ENCODE measurements at regions not wholly inside any gene's neighbourhood (a gene's known extent, or its start where the extent isn't known, plus 50 kb on each side); places are given as distances from the start of the nearest gene placed in this dataset.

GRCh38 chr5:113897748-113898147, 384.3 kb downstream of the YTHDC2 start:
- intact Hi-C loops (cut with micrococcal nuclease): no loop called here
- Histone ChIP-seq H4K20me1 (ENCODE audit: insufficient read depth) (no peaks in the 10 kb centered on the region), H3K9ac (ENCODE audit: low read length) (no peak overlapping the region), H3K79me2 (ENCODE audit: insufficient read depth, low read length) (no peaks in the 10 kb centered on the region), H3K27me3 (ENCODE audit: insufficient read depth, low read length) (peaks cover 60% of the 10 kb centered on the region), H2AFZ (ENCODE audit: low read depth, low read length, poor library complexity, severe bottlenecking) (no peak overlapping the region), H3K4me2 (ENCODE audit: low read length) (no peak overlapping the region), H3K4me3 (replicated peaks in 1 of 2; ENCODE audit: low read depth in 1 of 2, low read length in 2 of 2) (no peak overlapping the region), H3K27ac (ENCODE audit: low read depth, low read length) (no peak overlapping the region), H3K9me2 (ENCODE audit: insufficient read depth) (no peaks in the 10 kb centered on the region; the same call in 1 of the 2 replicates), H3K4me1 (ENCODE audit: control insufficient read depth in 1 of 2, insufficient read depth in 2 of 2, low read length in 2 of 2) (no peaks in the 10 kb centered on the region), H3K36me3 (ENCODE audit: control insufficient read depth in 1 of 2, insufficient read depth in 2 of 2, low read length in 2 of 2) (no peaks in the 10 kb centered on the region), H3K9me3 (ENCODE audit: control insufficient read depth in 1 of 2, insufficient read depth in 1 of 2, low read depth in 1 of 2, low read length in 2 of 2) (no peaks in the 10 kb centered on the region)
- ChIA-PET POLR2A (no interaction called here), RAD21 (ENCODE audit: low non-redundant PET in 1 of 2, low total read pairs in 2 of 2, uncharacterized antibody in 2 of 2, unreplicated experiment in 2 of 2) (no interaction called here), CTCF (no interaction called here)
- DNase-seq (ENCODE audit: low read depth, low spot score) (no peak), ATAC-seq (no peak)
- no TSS peak for BruUV-seq (replicated peaks)
- TF ChIP-seq REST (IDR thresholded peaks at IDR 0.05; ENCODE audit: low read depth) (no peak), POLR2A (IDR thresholded peaks at IDR 0.05; ENCODE audit: borderline replicate concordance, extremely low read depth, insufficient read depth, insufficient read length) (no peak), JUND (IDR thresholded peaks at IDR 0.05) (no peak), ZNF274 (IDR thresholded peaks at IDR 0.05; ENCODE audit: low read depth, low read length) (no peak), ZBTB33 (IDR thresholded peaks at IDR 0.05; ENCODE audit: extremely low read depth, insufficient replicate concordance, low read length) (no peak), EZH2 (IDR thresholded peaks at IDR 0.05) (no peak), ZFX (IDR thresholded peaks at IDR 0.05) (no peak), TCF7L2 (IDR thresholded peaks at IDR 0.05; ENCODE audit: borderline replicate concordance, extremely low read depth, insufficient read depth, insufficient read length) (no peak), FOSL1 (IDR thresholded peaks at IDR 0.05; ENCODE audit: low read depth) (no peak), CTCF (IDR thresholded peaks at IDR 0.05 in 2 of 3, conservative IDR thresholded peaks at IDR 0.05 in 1 of 3; ENCODE audit: borderline replicate concordance in 1 of 3, insufficient read depth in 1 of 3, low read depth in 2 of 3, low read length in 2 of 3) (no peak), CBX3 (IDR thresholded peaks at IDR 0.05; ENCODE audit: low read depth) (no peak), MAX (IDR thresholded peaks at IDR 0.05) (no peak), EGR1 (IDR thresholded peaks at IDR 0.05; ENCODE audit: low read depth) (no peak), YY1 (IDR thresholded peaks at IDR 0.05; ENCODE audit: extremely low read depth, insufficient replicate concordance, low read depth, low read length) (no peak), POLR2AphosphoS5 (IDR thresholded peaks at IDR 0.05; ENCODE audit: low read depth, low read length) (no peak), SRF (IDR thresholded peaks at IDR 0.05; ENCODE audit: low read depth) (no peak), SP1 (IDR thresholded peaks at IDR 0.05; ENCODE audit: low read depth) (no peak), EZH2phosphoT487 (IDR thresholded peaks at IDR 0.05; ENCODE audit: borderline replicate concordance) (no peak), SIN3A (IDR thresholded peaks at IDR 0.05; ENCODE audit: low read depth) (no peak)
